HG03439 (cell line): ENCODE measurements at regions not wholly inside any gene's neighbourhood (a gene's known extent, or its start where the extent isn't known, plus 50 kb on each side); places are given as distances from the start of the nearest gene placed in this dataset.

Source experiments
- ATAC-seq: cut with Tn5 transposase; IDR thresholded peaks from one replicate; pipeline ENCODE4 v1.9.1; 2021; ENCODE audit warnings: mild to moderate bottlenecking, moderate library complexity; ENCODE audit not compliant: unreplicated experiment

GRCh38 chrX:118167361-118167760 lies 50.8 kb upstream of the KLHL13 start:
- no peak for ATAC-seq

DNA sequence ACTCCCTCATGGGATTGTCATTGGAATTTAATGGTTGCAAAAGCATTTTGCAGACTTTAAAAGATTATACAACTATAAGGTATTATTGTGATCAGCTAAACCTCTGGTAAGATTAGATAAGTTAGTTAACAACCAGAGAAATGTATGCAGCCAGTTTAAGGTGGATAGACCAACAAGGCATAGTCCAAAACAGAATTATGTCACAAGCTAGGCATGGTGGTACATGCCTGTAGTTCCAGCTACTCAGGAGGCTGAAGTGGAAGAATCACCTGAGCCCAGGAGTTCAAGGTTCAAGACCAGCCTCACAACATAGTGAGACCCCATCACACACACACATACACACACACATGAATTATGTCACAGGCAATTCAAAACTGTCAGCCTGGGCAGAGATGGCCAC lies 54.7 kb upstream of the KLHL13 start:
- no peak for ATAC-seq

- ATAC-seq = no peak
Measured at GRCh38 chrX:118174516-118175098, 58.0 kb upstream of the KLHL13 start.

DNA sequence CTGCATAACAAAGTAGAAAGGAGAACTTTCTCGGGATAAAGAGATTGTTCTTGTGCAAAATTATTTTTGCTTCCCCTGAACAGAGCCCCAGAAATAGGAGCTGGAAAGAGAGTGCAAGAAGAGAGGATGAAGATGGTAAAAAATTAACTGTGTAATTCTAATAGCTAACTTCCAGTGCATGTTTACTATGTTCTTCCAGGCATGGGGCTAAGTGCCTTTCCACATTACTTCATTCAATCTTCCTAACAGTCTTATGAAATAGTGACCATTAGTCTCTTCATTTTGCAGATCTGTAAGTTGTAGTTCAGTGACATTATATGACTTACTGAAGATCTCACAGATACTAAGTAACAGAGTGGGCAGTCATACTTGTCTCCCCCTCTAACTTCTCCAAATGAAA lies 61.1 kb upstream of the KLHL13 start:
- no peak for ATAC-seq

DNA sequence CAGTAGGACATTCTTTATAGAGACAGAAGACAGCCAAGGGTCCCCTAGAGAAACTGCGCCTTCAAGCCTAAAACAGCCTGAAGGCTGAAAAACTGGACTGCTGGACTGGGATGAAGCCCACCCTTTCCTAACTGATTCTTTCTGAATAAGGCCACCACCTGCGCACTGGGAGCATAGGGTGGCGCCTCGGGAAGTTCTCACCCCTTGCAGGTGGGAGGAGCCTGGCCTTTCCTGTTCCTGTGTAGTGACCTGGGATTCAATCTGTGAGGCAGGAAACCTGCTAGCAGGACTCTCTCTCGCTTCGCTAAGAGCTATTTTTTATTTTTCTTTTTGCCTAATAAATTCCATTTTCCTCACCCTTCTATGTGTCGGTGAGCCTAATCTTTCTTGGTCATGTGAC lies 61.8 kb upstream of the KLHL13 start:
- no peak for ATAC-seq

DNA sequence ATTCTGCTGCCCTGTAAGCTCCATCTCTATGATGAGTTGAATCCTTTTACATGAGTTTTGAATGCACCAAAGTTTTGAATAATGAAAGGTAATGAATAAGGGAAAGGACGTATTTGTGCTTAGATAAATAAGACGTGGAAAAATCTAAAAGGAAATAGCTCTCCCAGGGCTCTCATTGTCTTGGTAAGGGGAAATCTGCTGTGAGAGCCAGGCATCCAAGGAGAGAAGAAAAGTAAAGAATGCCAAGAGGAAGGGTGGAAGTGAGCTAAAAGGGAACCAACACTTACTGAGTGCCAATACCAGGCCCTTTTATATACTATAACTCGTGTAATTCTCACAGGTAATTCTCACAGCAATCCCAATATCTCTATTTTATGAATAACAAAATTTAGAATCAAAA lies 62.6 kb upstream of the KLHL13 start:
- no peak for ATAC-seq

- no peak for ATAC-seq
Measured at GRCh38 chrX:118179718-118180117, 63.1 kb upstream of the KLHL13 start.

GRCh38 chrX:118181030-118181429 lies 64.4 kb upstream of the KLHL13 start:
- no peak for ATAC-seq

DNA sequence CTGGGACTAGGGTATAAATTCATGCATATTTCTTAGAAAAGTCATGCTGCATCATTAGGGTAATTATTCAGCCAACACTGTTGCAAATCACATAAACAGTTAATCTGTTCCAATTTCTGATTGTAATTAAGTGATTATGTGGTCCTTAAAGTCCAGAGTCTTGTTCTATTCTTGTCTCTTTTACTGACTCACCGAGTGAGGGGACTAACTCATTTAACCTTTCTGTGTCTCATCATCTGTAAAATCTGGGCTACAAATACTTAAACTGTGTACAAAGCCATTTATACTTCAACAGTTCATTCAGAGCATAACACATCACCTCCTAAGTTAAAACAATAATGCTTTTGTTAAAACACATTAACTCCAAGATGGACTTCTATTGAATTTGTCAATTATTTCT lies 65.4 kb upstream of the KLHL13 start:
- ATAC-seq = no peak

GRCh38 chrX:118182681-118183080 lies 66.1 kb upstream of the KLHL13 start:
- no peak for ATAC-seq

GRCh38 chrX:118183606-118184005 lies 67.0 kb upstream of the KLHL13 start:
- no peak for ATAC-seq

- ATAC-seq = no peak
Measured at GRCh38 chrX:118187100-118187499, 70.5 kb upstream of the KLHL13 start.

GRCh38 chrX:118189000-118189399 lies 72.4 kb upstream of the KLHL13 start:
- no peak for ATAC-seq

DNA sequence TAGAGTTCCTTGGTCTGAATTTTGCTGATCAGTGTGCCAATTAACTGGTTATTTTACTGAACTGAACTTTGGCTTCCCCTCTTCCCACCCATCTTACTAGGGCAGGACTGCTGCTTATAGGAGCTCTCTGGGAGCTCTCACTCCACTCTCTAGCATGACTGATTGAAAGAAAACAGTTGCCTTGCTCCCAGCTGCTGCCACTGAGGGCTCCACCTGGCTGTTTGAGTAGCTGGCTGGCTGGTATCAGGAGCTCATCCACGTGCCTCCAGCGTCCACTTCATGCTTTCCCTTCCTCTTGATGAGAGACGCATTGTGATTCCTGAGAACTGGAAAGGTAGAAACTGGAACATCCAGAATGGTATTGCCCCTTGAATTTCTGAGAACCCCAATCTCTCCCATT lies 73.0 kb upstream of the KLHL13 start:
- ATAC-seq = no peak

DNA sequence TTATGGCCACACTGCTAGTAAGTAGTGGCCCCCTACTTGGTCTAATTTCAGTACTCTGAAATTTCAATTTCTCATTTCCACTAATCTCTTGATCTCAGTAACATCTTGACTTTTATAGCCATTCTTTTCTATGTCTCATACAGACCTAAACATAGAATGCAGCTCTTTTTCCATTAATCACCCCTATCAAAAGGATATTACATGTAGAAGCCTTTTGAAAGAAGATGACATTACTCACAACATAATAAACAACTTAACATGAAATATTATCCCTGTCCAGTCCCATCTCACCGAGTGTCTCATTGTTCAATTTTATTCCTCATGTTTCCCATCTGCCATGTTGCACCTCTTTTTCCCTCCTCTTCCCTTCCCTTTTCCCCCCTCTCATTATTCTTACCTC lies 81.1 kb upstream of the KLHL13 start:
- ATAC-seq = no peak

DNA sequence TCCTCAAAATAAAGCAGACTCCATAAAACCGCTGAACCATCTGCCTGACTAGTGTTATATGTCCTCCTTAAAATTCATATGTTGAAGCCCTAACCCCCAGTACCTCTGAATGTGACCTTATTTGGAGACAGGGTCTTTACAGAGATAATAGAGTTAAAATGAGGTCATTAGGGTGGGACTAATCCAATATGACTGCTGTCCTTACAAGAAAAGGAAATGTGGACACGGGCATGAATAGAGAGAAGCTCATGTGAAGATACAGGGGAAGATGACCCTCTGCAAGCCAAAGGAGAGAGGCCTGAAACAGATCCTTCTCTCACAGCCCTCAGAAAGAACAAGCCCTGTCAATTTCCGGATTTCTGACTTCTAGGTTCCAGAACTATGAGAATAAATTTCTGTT lies 82.0 kb upstream of the KLHL13 start:
- ATAC-seq = no peak

DNA sequence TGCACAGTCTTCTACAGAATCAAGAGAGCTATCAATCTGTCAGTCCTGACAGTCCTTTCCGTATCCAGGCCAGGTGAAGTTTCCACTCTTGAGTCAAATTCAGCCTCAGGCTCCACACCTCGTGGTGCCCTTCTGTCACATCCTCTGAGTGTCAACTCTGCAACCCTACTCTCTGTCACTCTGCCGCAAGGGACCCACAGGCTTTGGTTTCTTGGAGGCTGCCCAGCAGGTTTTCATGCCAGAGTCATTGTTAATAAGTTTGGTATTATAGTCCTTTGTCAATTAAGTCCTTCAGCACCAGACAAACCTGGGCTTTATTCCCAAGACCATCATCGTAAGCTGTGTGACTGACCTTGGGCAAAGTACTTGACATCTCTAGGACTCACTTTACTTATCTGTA lies 83.4 kb upstream of the KLHL13 start:
- ATAC-seq = no peak

DNA sequence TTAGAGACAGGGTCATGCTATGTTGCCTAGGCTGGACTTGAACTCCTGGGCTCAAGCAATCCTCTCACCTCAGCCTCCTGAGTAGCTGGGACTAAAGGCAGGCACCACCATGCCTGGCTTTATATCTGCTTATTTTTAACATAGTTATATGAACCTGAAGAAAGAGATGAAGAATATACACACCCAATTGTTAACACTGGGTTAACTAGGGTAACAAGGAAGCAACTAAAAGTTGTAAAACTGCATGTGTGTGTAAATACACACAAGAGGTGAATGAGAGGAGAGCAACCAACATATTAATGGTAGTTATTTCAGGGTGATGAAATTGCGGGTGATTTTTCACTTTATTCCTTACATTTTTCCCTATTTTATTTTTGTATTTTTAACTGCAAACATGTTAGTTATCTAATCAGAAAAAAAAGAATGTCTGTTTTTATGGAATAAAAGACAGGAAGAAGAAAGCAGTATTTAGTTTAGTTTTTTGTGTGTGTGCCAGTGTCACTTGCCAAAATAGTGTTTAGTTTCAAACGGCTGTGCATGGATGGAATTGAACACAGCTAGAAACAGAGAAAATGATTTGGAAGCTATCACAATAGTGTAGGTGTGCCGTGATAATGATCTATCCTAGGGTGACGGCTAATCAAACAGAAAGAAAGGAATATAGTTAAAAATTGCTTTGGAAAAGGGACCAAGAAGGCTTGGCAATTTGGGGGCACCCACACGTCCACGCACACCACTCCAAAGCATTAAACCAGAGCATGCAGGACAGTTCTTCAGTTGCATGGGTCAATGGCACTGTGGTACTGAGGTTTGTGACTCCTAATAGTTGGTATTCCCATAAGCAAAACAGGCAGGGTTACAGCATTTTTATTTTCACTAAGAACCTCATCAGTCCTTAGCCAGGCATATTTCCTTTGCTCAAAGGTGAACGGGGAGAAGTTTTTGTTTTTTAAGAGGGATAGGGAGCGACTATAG lies 89.1 kb upstream of the KLHL13 start:
- no peak for ATAC-seq

GRCh38 chrX:118207831-118208453 lies 91.3 kb upstream of the KLHL13 start:
- no peak for ATAC-seq

- no peak for ATAC-seq
Measured at GRCh38 chrX:118208481-118208880, 91.9 kb upstream of the KLHL13 start.

GRCh38 chrX:118211891-118212816 lies 95.5 kb upstream of the KLHL13 start:
- peak; percentile 49 for ATAC-seq
